DMS53 (cell line): ENCODE measurements at regions not wholly inside any gene's neighbourhood (a gene's known extent, or its start where the extent isn't known, plus 50 kb on each side); places are given as distances from the start of the nearest gene placed in this dataset.

ENCODE experiments used
- DNase-seq: peaks from one replicate; lab custom pipeline; 2025; lab: John Stamatoyannopoulos, UW

GRCh38 chr12:71010143-71010479 lies 89.6 kb upstream of the PTPRR start:
- DNase-seq: no peak

- DNase-seq: no peak
Observed at GRCh38 chr12:71009430-71010142, 89.0 kb upstream of the PTPRR start.

- DNase-seq: no peak
Observed at GRCh38 chr12:71008616-71009015, 88.1 kb upstream of the PTPRR start.

- DNase-seq: no peak
Observed at GRCh38 chr12:71007781-71008404, 87.4 kb upstream of the PTPRR start.

GRCh38 chr12:71007020-71007419 lies 86.5 kb upstream of the PTPRR start:
- DNase-seq: no peak

DNA sequence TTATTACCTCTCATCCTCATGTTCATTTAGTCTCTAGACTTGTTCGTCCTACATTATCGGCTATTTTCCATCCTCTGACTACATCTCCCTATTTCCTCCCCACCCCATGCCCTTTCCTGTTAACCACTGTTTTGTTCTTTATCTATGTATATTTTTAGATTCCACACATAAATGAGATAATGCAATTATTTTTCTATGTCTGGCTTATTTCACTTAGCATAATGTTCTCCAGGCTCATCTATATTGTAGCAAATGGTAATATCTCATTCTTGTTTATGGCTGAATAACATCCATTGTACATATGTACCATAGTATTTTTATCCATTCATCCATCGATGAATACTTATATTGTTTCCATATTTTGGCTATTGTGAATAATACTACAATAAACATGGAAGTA lies 84.6 kb upstream of the PTPRR start:
- no peak for DNase-seq

GRCh38 chr12:71004578-71004977 lies 84.0 kb upstream of the PTPRR start:
- no peak for DNase-seq

GRCh38 chr12:71000748-71001147 lies 80.2 kb upstream of the PTPRR start:
- DNase-seq: no peak

- DNase-seq: no peak
Observed at GRCh38 chr12:71000255-71000654, 79.7 kb upstream of the PTPRR start.

GRCh38 chr12:70994217-70994788 lies 73.8 kb upstream of the PTPRR start:
- DNase-seq: no peak

DNA sequence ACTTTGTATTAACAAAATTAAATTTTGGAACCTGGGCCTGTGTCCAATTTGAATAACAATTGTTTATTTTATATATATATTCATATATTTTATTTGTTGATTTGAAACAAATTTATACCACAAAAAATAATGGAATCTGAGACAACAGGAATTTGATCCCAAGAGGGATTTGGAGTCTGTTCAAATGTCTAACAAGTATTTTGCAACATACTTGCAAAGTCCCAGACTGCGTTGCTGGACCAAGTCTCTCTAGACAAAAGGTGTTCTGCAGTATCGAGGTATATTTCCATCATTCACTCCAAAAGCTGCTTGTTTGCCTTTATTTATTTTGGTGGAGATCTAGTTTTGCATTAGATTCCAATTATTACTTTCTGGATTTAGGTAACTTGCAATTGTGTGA lies 68.7 kb upstream of the PTPRR start:
- no peak for DNase-seq

- DNase-seq: no peak
Observed at GRCh38 chr12:70985850-70986249, 65.3 kb upstream of the PTPRR start.

DNA sequence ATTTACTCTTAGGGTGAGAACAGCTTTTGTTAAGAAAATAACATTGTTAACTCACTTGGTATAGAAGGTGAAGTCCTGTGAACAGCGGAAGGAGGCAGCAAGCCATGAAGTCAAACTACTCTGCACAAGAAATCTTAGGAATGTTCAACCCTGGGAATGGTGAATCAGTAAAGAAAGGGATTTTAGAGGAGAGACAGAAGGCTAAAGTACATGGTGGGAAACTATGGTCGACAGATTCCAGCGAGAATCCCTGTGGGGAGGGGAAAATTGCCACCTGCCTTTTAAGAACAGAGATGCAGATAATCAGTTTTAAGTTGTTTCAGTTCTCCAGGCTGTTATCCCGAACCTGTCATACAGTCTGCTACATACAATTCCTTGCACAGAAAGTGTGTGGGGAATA lies 63.2 kb upstream of the PTPRR start:
- DNase-seq: no peak

- no peak for DNase-seq
Observed at GRCh38 chr12:70982991-70983390, 62.5 kb upstream of the PTPRR start.

- no peak for DNase-seq
Observed at GRCh38 chr12:70982286-70982685, 61.7 kb upstream of the PTPRR start.

- DNase-seq: no peak
Observed at GRCh38 chr12:70971001-70971794, 50.7 kb upstream of the PTPRR start.
